ENCODE measurements at regions not wholly inside any gene's neighbourhood (a gene's known extent, or its start where the extent isn't known, plus 50 kb on each side); places are given as distances from the start of the nearest gene placed in this dataset.

- DNase-seq (ENCODE audit: extremely low spot score), result no peak
- TF ChIP-seq ELF4 (IDR thresholded peaks at IDR 0.05), result no peak
- TF ChIP-seq FOXK2 (IDR thresholded peaks at IDR 0.05), result no peak
- no peak for TF ChIP-seq NFRKB (IDR thresholded peaks at IDR 0.05)
- TF ChIP-seq FOXM1 (IDR thresholded peaks at IDR 0.05; ENCODE audit: borderline replicate concordance), result no peak
- TF ChIP-seq FOXA1 (IDR thresholded peaks at IDR 0.05), result no peak
- TF ChIP-seq TARDBP (IDR thresholded peaks at IDR 0.05), result no peak
- no peak for TF ChIP-seq L3MBTL2 (conservative IDR thresholded peaks at IDR 0.05)
- ChIA-PET CTCF (no interaction called here), POLR2A (no interaction called here)
These were observed 283.0 kb upstream of the IRX2 start for GRCh38 chr5:3034449-3034848.

- ChIA-PET CTCF (no interaction called here), POLR2A (no interaction called here)
- TF ChIP-seq TARDBP (IDR thresholded peaks at IDR 0.05) (no peak), ELF4 (IDR thresholded peaks at IDR 0.05) (no peak), ARNT (IDR thresholded peaks at IDR 0.05) (no peak), LEF1 (IDR thresholded peaks at IDR 0.05; ENCODE audit: borderline replicate concordance) (no peak), L3MBTL2 (conservative IDR thresholded peaks at IDR 0.05) (no peak), NFRKB (IDR thresholded peaks at IDR 0.05) (no peak), ZNF384 (IDR thresholded peaks at IDR 0.05) (no peak), FOXK2 (IDR thresholded peaks at IDR 0.05) (no peak), FOXM1 (IDR thresholded peaks at IDR 0.05; ENCODE audit: borderline replicate concordance) (no peak), BHLHE40 (IDR thresholded peaks at IDR 0.05; ENCODE audit: borderline replicate concordance) (no peak)
- DNase-seq (ENCODE audit: extremely low spot score), result no peak
These were observed 281.7 kb upstream of the IRX2 start for GRCh38 chr5:3033033-3033755.

- TF ChIP-seq HDGF (IDR thresholded peaks at IDR 0.05; ENCODE audit: borderline replicate concordance) (no peak), FOXM1 (IDR thresholded peaks at IDR 0.05; ENCODE audit: borderline replicate concordance) (no peak), LEF1 (IDR thresholded peaks at IDR 0.05; ENCODE audit: borderline replicate concordance) (no peak), SUZ12 (IDR thresholded peaks at IDR 0.05) (no peak), ZNF384 (IDR thresholded peaks at IDR 0.05) (no peak), SP1 (IDR thresholded peaks at IDR 0.05) (no peak), TARDBP (IDR thresholded peaks at IDR 0.05) (no peak), BHLHE40 (IDR thresholded peaks at IDR 0.05; ENCODE audit: borderline replicate concordance) (no peak)
- TF ChIP-seq, protein P1, sequence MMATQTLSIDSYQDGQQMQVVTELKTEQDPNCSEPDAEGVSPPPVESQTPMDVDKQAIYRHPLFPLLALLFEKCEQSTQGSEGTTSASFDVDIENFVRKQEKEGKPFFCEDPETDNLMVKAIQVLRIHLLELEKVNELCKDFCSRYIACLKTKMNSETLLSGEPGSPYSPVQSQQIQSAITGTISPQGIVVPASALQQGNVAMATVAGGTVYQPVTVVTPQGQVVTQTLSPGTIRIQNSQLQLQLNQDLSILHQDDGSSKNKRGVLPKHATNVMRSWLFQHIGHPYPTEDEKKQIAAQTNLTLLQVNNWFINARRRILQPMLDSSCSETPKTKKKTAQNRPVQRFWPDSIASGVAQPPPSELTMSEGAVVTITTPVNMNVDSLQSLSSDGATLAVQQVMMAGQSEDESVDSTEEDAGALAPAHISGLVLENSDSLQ (IDR thresholded peaks at IDR 0.05), result no peak
- POLR2A ChIA-PET, result no interaction called here
- CTCF ChIA-PET, result no interaction called here
- no peak for DNase-seq (ENCODE audit: extremely low spot score)
These were observed 281.0 kb upstream of the IRX2 start for GRCh38 chr5:3032513-3032912.

DNA sequence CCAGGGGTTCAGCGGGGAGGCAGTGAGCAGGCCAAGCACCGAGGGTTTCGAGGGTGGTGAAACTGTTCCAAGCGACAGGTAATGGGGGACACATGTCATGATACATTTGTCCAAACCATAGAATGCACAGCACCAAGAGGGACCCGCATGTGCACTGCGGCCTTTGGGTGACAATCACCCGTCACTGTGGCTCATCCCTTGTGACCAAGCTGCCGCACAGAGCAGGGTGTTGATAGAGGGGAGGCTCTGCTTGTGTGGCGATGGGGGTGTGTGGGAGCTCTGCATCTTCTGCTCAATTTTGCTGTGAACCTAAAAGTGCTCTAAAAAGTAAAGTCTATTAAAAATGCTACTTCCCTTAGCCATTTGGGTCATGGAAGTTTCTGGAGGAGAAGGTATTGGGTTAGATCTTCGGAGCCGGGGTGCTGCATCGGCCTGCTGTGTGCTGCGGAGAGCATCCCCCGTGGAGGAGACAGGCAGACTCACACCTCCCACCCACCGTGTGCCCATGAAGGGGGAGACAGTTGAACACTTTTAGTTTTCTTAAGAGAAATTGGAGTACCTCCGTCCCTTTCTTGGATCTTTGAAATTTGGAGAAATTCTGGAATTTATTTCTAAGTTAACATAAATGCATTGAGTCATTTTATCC lies 280.4 kb upstream of the IRX2 start:
- ChIA-PET POLR2A (no interaction called here), CTCF (no interaction called here)
- no peak for DNase-seq (ENCODE audit: extremely low spot score)
- TF ChIP-seq FOXK2 (IDR thresholded peaks at IDR 0.05) (no peak), FOXM1 (IDR thresholded peaks at IDR 0.05; ENCODE audit: borderline replicate concordance) (no peak), ARNT (IDR thresholded peaks at IDR 0.05) (no peak), LEF1 (IDR thresholded peaks at IDR 0.05; ENCODE audit: borderline replicate concordance) (no peak), L3MBTL2 (conservative IDR thresholded peaks at IDR 0.05) (no peak), BHLHE40 (IDR thresholded peaks at IDR 0.05; ENCODE audit: borderline replicate concordance) (no peak), FOXA1 (IDR thresholded peaks at IDR 0.05) (no peak), CTBP1 (IDR thresholded peaks at IDR 0.05; ENCODE audit: borderline replicate concordance) (no peak), ZNF384 (IDR thresholded peaks at IDR 0.05) (no peak), TARDBP (IDR thresholded peaks at IDR 0.05) (no peak), HDGF (IDR thresholded peaks at IDR 0.05; ENCODE audit: borderline replicate concordance) (no peak), ELF4 (IDR thresholded peaks at IDR 0.05) (no peak), SP1 (IDR thresholded peaks at IDR 0.05) (no peak), NFRKB (IDR thresholded peaks at IDR 0.05) (no peak), SUZ12 (IDR thresholded peaks at IDR 0.05) (no peak)
- TF ChIP-seq, protein P1 (IDR thresholded peaks at IDR 0.05), result no peak

- POLR2A ChIA-PET, result no interaction called here
- CTCF ChIA-PET, result no interaction called here
- no peak for TF ChIP-seq CTBP1 (IDR thresholded peaks at IDR 0.05; ENCODE audit: borderline replicate concordance)
- no peak for TF ChIP-seq FOXK2 (IDR thresholded peaks at IDR 0.05)
- TF ChIP-seq ZNF384 (IDR thresholded peaks at IDR 0.05), result no peak
- TF ChIP-seq FOXA1 (IDR thresholded peaks at IDR 0.05), result no peak
- TF ChIP-seq TARDBP (IDR thresholded peaks at IDR 0.05), result no peak
- no peak for TF ChIP-seq NFRKB (IDR thresholded peaks at IDR 0.05)
- TF ChIP-seq ELF4 (IDR thresholded peaks at IDR 0.05), result no peak
- no peak for DNase-seq (ENCODE audit: extremely low spot score)
These were observed 279.2 kb upstream of the IRX2 start for GRCh38 chr5:3030511-3031165.

- ChIA-PET CTCF (no interaction called here), POLR2A (no interaction called here)
- no peak for TF ChIP-seq ZNF384 (IDR thresholded peaks at IDR 0.05)
- TF ChIP-seq FOXA1 (IDR thresholded peaks at IDR 0.05), result no peak
- no peak for TF ChIP-seq ELF4 (IDR thresholded peaks at IDR 0.05)
- no peak for TF ChIP-seq NFRKB (IDR thresholded peaks at IDR 0.05)
- DNase-seq (ENCODE audit: extremely low spot score), result no peak
These were observed 277.9 kb upstream of the IRX2 start for GRCh38 chr5:3029396-3029795.

Measured in HEK293T (cell line).